ENCODE measurements at regions not wholly inside any gene's neighbourhood (a gene's known extent, or its start where the extent isn't known, plus 50 kb on each side); places are given as distances from the start of the nearest gene placed in this dataset.
A peak's percentile ranks its signal among the peaks of the same experiment; 100 is the strongest.

- no peak for DNase-seq
These were observed 153.6 kb upstream of the CTTNBP2 start for GRCh38 chr7:118026791-118027190.

- DNase-seq, result no peak
These were observed 155.0 kb upstream of the CTTNBP2 start for GRCh38 chr7:118028226-118028625.

- DNase-seq, result no peak
These were observed 154.0 kb upstream of the LSM8 start for GRCh38 chr7:118029826-118030422.

- DNase-seq, result no peak
These were observed 150.7 kb upstream of the LSM8 start for GRCh38 chr7:118033273-118033672.

- DNase-seq, result no peak
These were observed 143.9 kb upstream of the LSM8 start for GRCh38 chr7:118039963-118040489.

GRCh38 chr7:118040562-118040961 is 143.4 kb upstream of the LSM8 start:
- DNase-seq, result no peak

GRCh38 chr7:118041251-118041878 is 142.6 kb upstream of the LSM8 start:
- DNase-seq, result no peak

GRCh38 chr7:118045629-118046028 is 138.3 kb upstream of the LSM8 start:
- no peak for DNase-seq

- no peak for DNase-seq
These were observed 137.9 kb upstream of the LSM8 start for GRCh38 chr7:118046086-118046485.

GRCh38 chr7:118046801-118047200 is 137.2 kb upstream of the LSM8 start:
- DNase-seq, result no peak

GRCh38 chr7:118052336-118052735 is 131.6 kb upstream of the LSM8 start:
- no peak for DNase-seq

GRCh38 chr7:118053353-118053752 is 130.6 kb upstream of the LSM8 start:
- DNase-seq, result no peak

GRCh38 chr7:118054529-118054928 is 129.4 kb upstream of the LSM8 start:
- DNase-seq, result no peak

- DNase-seq, result no peak
These were observed 128.3 kb upstream of the LSM8 start for GRCh38 chr7:118055647-118056046.

GRCh38 chr7:118057404-118057803 is 126.6 kb upstream of the LSM8 start:
- no peak for DNase-seq

GRCh38 chr7:118059209-118059608 is 124.8 kb upstream of the LSM8 start:
- DNase-seq, result no peak

GRCh38 chr7:118060692-118061091 is 123.3 kb upstream of the LSM8 start:
- no peak for DNase-seq

- DNase-seq, result no peak
These were observed 122.6 kb upstream of the LSM8 start for GRCh38 chr7:118061386-118061785.

- no peak for DNase-seq
These were observed 110.9 kb upstream of the LSM8 start for GRCh38 chr7:118072893-118073674.

GRCh38 chr7:118075936-118076335 is 108.0 kb upstream of the LSM8 start:
- DNase-seq, result no peak

- DNase-seq, result no peak
These were observed 107.4 kb upstream of the LSM8 start for GRCh38 chr7:118076564-118076963.

- no peak for DNase-seq
These were observed 105.9 kb upstream of the LSM8 start for GRCh38 chr7:118078015-118078414.

GRCh38 chr7:118079369-118079768 is 104.6 kb upstream of the LSM8 start:
- no peak for DNase-seq

GRCh38 chr7:118080947-118081346 is 103.0 kb upstream of the LSM8 start:
- peak in 2 of 5 experiments; percentile 5 to 20 for DNase-seq
